ENCODE measurements at regions not wholly inside any gene's neighbourhood (a gene's known extent, or its start where the extent isn't known, plus 50 kb on each side); places are given as distances from the start of the nearest gene placed in this dataset.

DNA sequence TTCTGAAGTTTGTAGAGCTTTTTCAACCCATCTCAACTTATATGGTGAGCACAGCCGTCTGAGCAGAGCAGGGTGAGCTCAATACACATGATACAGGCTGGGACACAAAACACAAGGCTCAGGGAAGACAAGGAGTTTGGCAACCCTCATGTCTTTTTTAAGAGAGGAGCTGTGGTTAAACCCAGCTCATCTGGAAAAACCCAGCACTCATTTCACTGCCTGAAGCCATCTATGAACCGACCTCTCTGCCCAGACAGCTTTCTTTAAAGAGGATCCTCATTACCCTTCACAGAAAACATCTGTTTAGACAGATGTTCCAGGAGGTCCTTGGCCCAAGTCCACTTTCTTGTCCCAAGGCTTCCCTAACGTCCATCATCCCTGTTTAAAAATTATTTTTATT lies 170.0 kb upstream of the TSHZ3 start (continued):
- TF ChIP-seq, protein P1, sequence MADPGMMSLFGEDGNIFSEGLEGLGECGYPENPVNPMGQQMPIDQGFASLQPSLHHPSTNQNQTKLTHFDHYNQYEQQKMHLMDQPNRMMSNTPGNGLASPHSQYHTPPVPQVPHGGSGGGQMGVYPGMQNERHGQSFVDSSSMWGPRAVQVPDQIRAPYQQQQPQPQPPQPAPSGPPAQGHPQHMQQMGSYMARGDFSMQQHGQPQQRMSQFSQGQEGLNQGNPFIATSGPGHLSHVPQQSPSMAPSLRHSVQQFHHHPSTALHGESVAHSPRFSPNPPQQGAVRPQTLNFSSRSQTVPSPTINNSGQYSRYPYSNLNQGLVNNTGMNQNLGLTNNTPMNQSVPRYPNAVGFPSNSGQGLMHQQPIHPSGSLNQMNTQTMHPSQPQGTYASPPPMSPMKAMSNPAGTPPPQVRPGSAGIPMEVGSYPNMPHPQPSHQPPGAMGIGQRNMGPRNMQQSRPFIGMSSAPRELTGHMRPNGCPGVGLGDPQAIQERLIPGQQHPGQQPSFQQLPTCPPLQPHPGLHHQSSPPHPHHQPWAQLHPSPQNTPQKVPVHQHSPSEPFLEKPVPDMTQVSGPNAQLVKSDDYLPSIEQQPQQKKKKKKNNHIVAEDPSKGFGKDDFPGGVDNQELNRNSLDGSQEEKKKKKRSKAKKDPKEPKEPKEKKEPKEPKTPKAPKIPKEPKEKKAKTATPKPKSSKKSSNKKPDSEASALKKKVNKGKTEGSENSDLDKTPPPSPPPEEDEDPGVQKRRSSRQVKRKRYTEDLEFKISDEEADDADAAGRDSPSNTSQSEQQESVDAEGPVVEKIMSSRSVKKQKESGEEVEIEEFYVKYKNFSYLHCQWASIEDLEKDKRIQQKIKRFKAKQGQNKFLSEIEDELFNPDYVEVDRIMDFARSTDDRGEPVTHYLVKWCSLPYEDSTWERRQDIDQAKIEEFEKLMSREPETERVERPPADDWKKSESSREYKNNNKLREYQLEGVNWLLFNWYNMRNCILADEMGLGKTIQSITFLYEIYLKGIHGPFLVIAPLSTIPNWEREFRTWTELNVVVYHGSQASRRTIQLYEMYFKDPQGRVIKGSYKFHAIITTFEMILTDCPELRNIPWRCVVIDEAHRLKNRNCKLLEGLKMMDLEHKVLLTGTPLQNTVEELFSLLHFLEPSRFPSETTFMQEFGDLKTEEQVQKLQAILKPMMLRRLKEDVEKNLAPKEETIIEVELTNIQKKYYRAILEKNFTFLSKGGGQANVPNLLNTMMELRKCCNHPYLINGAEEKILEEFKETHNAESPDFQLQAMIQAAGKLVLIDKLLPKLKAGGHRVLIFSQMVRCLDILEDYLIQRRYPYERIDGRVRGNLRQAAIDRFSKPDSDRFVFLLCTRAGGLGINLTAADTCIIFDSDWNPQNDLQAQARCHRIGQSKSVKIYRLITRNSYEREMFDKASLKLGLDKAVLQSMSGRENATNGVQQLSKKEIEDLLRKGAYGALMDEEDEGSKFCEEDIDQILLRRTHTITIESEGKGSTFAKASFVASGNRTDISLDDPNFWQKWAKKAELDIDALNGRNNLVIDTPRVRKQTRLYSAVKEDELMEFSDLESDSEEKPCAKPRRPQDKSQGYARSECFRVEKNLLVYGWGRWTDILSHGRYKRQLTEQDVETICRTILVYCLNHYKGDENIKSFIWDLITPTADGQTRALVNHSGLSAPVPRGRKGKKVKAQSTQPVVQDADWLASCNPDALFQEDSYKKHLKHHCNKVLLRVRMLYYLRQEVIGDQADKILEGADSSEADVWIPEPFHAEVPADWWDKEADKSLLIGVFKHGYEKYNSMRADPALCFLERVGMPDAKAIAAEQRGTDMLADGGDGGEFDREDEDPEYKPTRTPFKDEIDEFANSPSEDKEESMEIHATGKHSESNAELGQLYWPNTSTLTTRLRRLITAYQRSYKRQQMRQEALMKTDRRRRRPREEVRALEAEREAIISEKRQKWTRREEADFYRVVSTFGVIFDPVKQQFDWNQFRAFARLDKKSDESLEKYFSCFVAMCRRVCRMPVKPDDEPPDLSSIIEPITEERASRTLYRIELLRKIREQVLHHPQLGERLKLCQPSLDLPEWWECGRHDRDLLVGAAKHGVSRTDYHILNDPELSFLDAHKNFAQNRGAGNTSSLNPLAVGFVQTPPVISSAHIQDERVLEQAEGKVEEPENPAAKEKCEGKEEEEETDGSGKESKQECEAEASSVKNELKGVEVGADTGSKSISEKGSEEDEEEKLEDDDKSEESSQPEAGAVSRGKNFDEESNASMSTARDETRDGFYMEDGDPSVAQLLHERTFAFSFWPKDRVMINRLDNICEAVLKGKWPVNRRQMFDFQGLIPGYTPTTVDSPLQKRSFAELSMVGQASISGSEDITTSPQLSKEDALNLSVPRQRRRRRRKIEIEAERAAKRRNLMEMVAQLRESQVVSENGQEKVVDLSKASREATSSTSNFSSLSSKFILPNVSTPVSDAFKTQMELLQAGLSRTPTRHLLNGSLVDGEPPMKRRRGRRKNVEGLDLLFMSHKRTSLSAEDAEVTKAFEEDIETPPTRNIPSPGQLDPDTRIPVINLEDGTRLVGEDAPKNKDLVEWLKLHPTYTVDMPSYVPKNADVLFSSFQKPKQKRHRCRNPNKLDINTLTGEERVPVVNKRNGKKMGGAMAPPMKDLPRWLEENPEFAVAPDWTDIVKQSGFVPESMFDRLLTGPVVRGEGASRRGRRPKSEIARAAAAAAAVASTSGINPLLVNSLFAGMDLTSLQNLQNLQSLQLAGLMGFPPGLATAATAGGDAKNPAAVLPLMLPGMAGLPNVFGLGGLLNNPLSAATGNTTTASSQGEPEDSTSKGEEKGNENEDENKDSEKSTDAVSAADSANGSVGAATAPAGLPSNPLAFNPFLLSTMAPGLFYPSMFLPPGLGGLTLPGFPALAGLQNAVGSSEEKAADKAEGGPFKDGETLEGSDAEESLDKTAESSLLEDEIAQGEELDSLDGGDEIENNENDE (IDR thresholded peaks at IDR 0.05; ENCODE audit: insufficient replicate concordance, low read length): no peak
- TF ChIP-seq TBP (IDR thresholded peaks at IDR 0.05; ENCODE audit: low read depth, low read length): no peak
- no peak for TF ChIP-seq EP300 (IDR thresholded peaks at IDR 0.05; ENCODE audit: borderline replicate concordance in 1 of 2, low read depth in 2 of 2, low read length in 2 of 2)
- no peak for TF ChIP-seq TCF12 (IDR thresholded peaks at IDR 0.05; ENCODE audit: low read depth, low read length)
- no peak for TF ChIP-seq GABPA (IDR thresholded peaks at IDR 0.05; ENCODE audit: borderline replicate concordance, insufficient read depth, low read length)
- TF ChIP-seq TAF1 (IDR thresholded peaks at IDR 0.05; ENCODE audit: low read depth, low read length): no peak
- no peak for TF ChIP-seq BRCA1 (IDR thresholded peaks at IDR 0.05; ENCODE audit: low read depth, low read length)
- TF ChIP-seq RAD21 (IDR thresholded peaks at IDR 0.05 in 1 of 2, conservative IDR thresholded peaks at IDR 0.05 in 1 of 2; ENCODE audit: low read depth in 2 of 2, low read length in 2 of 2): no peak
- TF ChIP-seq NRF1 (IDR thresholded peaks at IDR 0.05; ENCODE audit: low read depth, low read length): no peak
- TF ChIP-seq SIN3A (conservative IDR thresholded peaks at IDR 0.05 in 1 of 2, IDR thresholded peaks at IDR 0.05 in 1 of 2; ENCODE audit: low read depth in 1 of 2, low read length in 2 of 2): no peak
- no peak for TF ChIP-seq NANOG (IDR thresholded peaks at IDR 0.05; ENCODE audit: insufficient read depth, low read depth, low read length, poor library complexity, severe bottlenecking)
- no peak for TF ChIP-seq CHD2 (IDR thresholded peaks at IDR 0.05; ENCODE audit: low read length)
